Neural progenitor cell (in vitro differentiated cells): ENCODE measurements at regions not wholly inside any gene's neighbourhood (a gene's known extent, or its start where the extent isn't known, plus 50 kb on each side); places are given as distances from the start of the nearest gene placed in this dataset.

Experiments
- DNase-seq: peaks from one replicate; pipeline ENCODE4 v3.0.0-alpha.2; 2016; ENCODE audit warnings: low spot score
- H2AFZ ChIP-seq: fragments of 200-600 bp; sonication (generic); replicated peaks from 2 replicates; pipeline ENCODE4 v1.6.1; 2016; ENCODE audit warnings: antibody characterized with exemption
- H3F3A ChIP-seq: fragments of 200-600 bp; sonication (generic); 2 replicates; pipeline ENCODE4 v1.6.1; 2016; ENCODE audit warnings: antibody characterized with exemption, low read depth
- H3K27ac ChIP-seq: fragments of 200-600 bp; sonication (generic); 2 replicates; pipeline ENCODE4 v1.5.1; 2016; ENCODE audit warnings: mild to moderate bottlenecking
- H3K27me3 ChIP-seq: fragments of 200-600 bp; sonication (generic); 2 replicates; pipeline ENCODE4 v1.6.1; 2016; ENCODE audit warnings: mild to moderate bottlenecking, moderate library complexity
- H3K36me3 ChIP-seq: fragments of 200-600 bp; sonication (generic); 2 replicates; pipeline ENCODE4 v1.5.1; 2016
- H3K4me1 ChIP-seq: fragments of 200-600 bp; sonication (generic); 2 replicates; pipeline ENCODE4 v1.6.1; 2016; ENCODE audit warnings: mixed run types
- H3K4me2 ChIP-seq: fragments of 200-600 bp; sonication (generic); 2 replicates; pipeline ENCODE4 v1.6.1; 2016
- H3K4me3 ChIP-seq: fragments of 200-600 bp; sonication (generic); 2 replicates; pipeline ENCODE4 v1.5.1; 2016
- H3K79me2 ChIP-seq: fragments of 200-600 bp; sonication (generic); 2 replicates; pipeline ENCODE4 v1.6.1; 2016; ENCODE audit warnings: low read depth
- H3K9ac ChIP-seq: fragments of 200-600 bp; sonication (generic); 2 replicates; pipeline ENCODE4 v1.6.1; 2016
- H3K9me3 ChIP-seq: fragments of 200-600 bp; sonication (generic); 2 replicates; pipeline ENCODE4 v1.5.1; 2016; ENCODE audit warnings: low read depth
- H4K20me1 ChIP-seq: fragments of 200-600 bp; sonication (generic); 2 replicates; pipeline ENCODE4 v1.6.1; 2016; ENCODE audit warnings: low read depth
- H3K27ac Mint-ChIP-seq: 3 replicates; pipeline ENCODE4 v1.8.0; 2021; ENCODE audit warnings: mixed read lengths
- H3K27me3 Mint-ChIP-seq: 2 replicates; pipeline ENCODE4 v1.8.0; 2022; ENCODE audit warnings: low read depth, mild to moderate bottlenecking, inconsistent platforms, moderate library complexity, mixed read lengths; ENCODE audit not compliant: insufficient read depth
- H3K36me3 Mint-ChIP-seq: 3 replicates; pipeline ENCODE4 v1.8.0; 2021; ENCODE audit warnings: mixed read lengths
- H3K4me1 Mint-ChIP-seq: 3 replicates; pipeline ENCODE4 v1.8.0; 2021; ENCODE audit warnings: mixed read lengths
- H3K4me3 Mint-ChIP-seq: 3 replicates; pipeline ENCODE4 v1.8.0; 2021; ENCODE audit warnings: mild to moderate bottlenecking, moderate library complexity, mixed read lengths
- H3K9me3 Mint-ChIP-seq: 3 replicates; pipeline ENCODE4 v1.8.0; 2020; ENCODE audit warnings: mixed read lengths
- CTCF ChIP-seq: fragments of 200-600 bp; sonication (generic); IDR thresholded peaks from 2 replicates; pipeline ENCODE4 v1.5.1; 2017; ENCODE audit warnings: antibody characterized with exemption, mild to moderate bottlenecking
- EZH2 ChIP-seq: fragments of 200-600 bp; sonication (generic); IDR thresholded peaks from 2 replicates; pipeline ENCODE4 v1.6.1; 2017; ENCODE audit warnings: antibody characterized with exemption, mild to moderate bottlenecking, moderate library complexity
- EZH2phosphoT487 ChIP-seq: fragments of 200-600 bp; sonication (generic); IDR thresholded peaks from 2 replicates; pipeline ENCODE4 v1.6.1; 2017; ENCODE audit warnings: antibody characterized with exemption

GRCh38 chr7:144960763-144961162 lies 124.9 kb upstream of the TPK1 start:
- H3K4me3 ChIP-seq, result no peak overlapping the region
- H3K79me2 ChIP-seq, result no peaks in the 10 kb centered on the region
- H3K27me3 Mint-ChIP-seq, result no peaks in the 10 kb centered on the region
- H3K4me2 ChIP-seq, result no peak overlapping the region
- no peaks in the 10 kb centered on the region for H3K9me3 Mint-ChIP-seq
- H3K9ac ChIP-seq, result no peak overlapping the region
- no peak for DNase-seq
- H2AFZ ChIP-seq, result no peak overlapping the region
- H3K4me1 Mint-ChIP-seq, result peaks cover 8% of the 10 kb centered on the region
- H3K9me3 ChIP-seq, result no peaks in the 10 kb centered on the region
- no peak for TF ChIP-seq EZH2
- TF ChIP-seq CTCF, result no peak
- TF ChIP-seq EZH2phosphoT487, result no peak
- H3K27ac Mint-ChIP-seq, result no peak overlapping the region
- H3K27me3 ChIP-seq, result no peaks in the 10 kb centered on the region
- no peaks in the 10 kb centered on the region for H3F3A ChIP-seq
- H4K20me1 ChIP-seq, result no peaks in the 10 kb centered on the region
- H3K4me1 ChIP-seq, result no peaks in the 10 kb centered on the region
- H3K4me3 Mint-ChIP-seq, result no peak overlapping the region
- no peaks in the 10 kb centered on the region for H3K36me3 Mint-ChIP-seq
- H3K36me3 ChIP-seq, result no peaks in the 10 kb centered on the region
- H3K27ac ChIP-seq, result no peak overlapping the region

GRCh38 chr7:144957998-144958397 lies 122.1 kb upstream of the TPK1 start:
- H3K27me3 ChIP-seq, result no peaks in the 10 kb centered on the region
- no peaks in the 10 kb centered on the region for H3K9me3 ChIP-seq
- DNase-seq, result no peak
- no peak overlapping the region for H2AFZ ChIP-seq
- H3K4me2 ChIP-seq, result no peak overlapping the region
- no peak overlapping the region for H3K27ac Mint-ChIP-seq
- no peaks in the 10 kb centered on the region for H3K27me3 Mint-ChIP-seq
- no peaks in the 10 kb centered on the region for H3K79me2 ChIP-seq
- no peak overlapping the region for H3K4me3 ChIP-seq
- H4K20me1 ChIP-seq, result no peaks in the 10 kb centered on the region
- no peaks in the 10 kb centered on the region for H3K36me3 ChIP-seq
- no peaks in the 10 kb centered on the region for H3F3A ChIP-seq
- H3K4me3 Mint-ChIP-seq, result no peak overlapping the region
- H3K27ac ChIP-seq, result no peak overlapping the region
- no peak overlapping the region for H3K9ac ChIP-seq
- H3K36me3 Mint-ChIP-seq, result no peaks in the 10 kb centered on the region
- no peak for TF ChIP-seq CTCF
- TF ChIP-seq EZH2phosphoT487, result no peak
- no peak for TF ChIP-seq EZH2
- no peaks in the 10 kb centered on the region for H3K4me1 ChIP-seq
- no peaks in the 10 kb centered on the region for H3K9me3 Mint-ChIP-seq
- H3K4me1 Mint-ChIP-seq, result peaks cover 8% of the 10 kb centered on the region

- H3K9me3 ChIP-seq, result no peaks in the 10 kb centered on the region
- H3K4me3 Mint-ChIP-seq, result no peak overlapping the region
Observed at GRCh38 chr7:144955422-144955821, 119.6 kb upstream of the TPK1 start.

More at GRCh38 chr7:144955422-144955821, 119.6 kb upstream of the TPK1 start:
- no peaks in the 10 kb centered on the region for H3K27me3 ChIP-seq
- Mint-ChIP-seq H3K4me1 (peaks cover 8% of the 10 kb centered on the region), H3K9me3 (no peaks in the 10 kb centered on the region), H3K27ac (no peak overlapping the region), H3K36me3 (no peaks in the 10 kb centered on the region), H3K27me3 (no peaks in the 10 kb centered on the region)
- H3K4me2 ChIP-seq, result no peak overlapping the region
- no peaks in the 10 kb centered on the region for H4K20me1 ChIP-seq
- H3K9ac ChIP-seq, result no peak overlapping the region
- no peak for DNase-seq
- TF ChIP-seq CTCF (no peak), EZH2 (no peak), EZH2phosphoT487 (no peak)
- H3K36me3 ChIP-seq, result no peaks in the 10 kb centered on the region
- no peak overlapping the region for H3K27ac ChIP-seq
- no peaks in the 10 kb centered on the region for H3K4me1 ChIP-seq
- no peaks in the 10 kb centered on the region for H3F3A ChIP-seq
- no peak overlapping the region for H2AFZ ChIP-seq
- no peak overlapping the region for H3K4me3 ChIP-seq
- no peaks in the 10 kb centered on the region for H3K79me2 ChIP-seq
